ENCODE measurements at regions not wholly inside any gene's neighbourhood (a gene's known extent, or its start where the extent isn't known, plus 50 kb on each side); places are given as distances from the start of the nearest gene placed in this dataset.

- H3K4me3 ChIP-seq = no peak overlapping the region
- TF ChIP-seq CTCF (IDR thresholded peaks at IDR 0.05) = no peak
- no peak overlapping the region for H3K27ac ChIP-seq
- no peak for DNase-seq (ENCODE audit: low spot score)
These were observed 321.2 kb upstream of the AZI2 start for GRCh38 chr3:28669870-28670269.

- DNase-seq (ENCODE audit: low spot score) = no peak
- TF ChIP-seq CTCF (IDR thresholded peaks at IDR 0.05) = no peak
- no peak overlapping the region for H3K27ac ChIP-seq
- no peak overlapping the region for H3K4me3 ChIP-seq
These were observed 323.8 kb upstream of the AZI2 start for GRCh38 chr3:28672406-28672805.

- no peak for TF ChIP-seq CTCF (IDR thresholded peaks at IDR 0.05)
- H3K4me3 ChIP-seq = no peak overlapping the region
- no peak overlapping the region for H3K27ac ChIP-seq
- DNase-seq (ENCODE audit: low spot score) = no peak
These were observed 324.8 kb upstream of the AZI2 start for GRCh38 chr3:28673446-28673845.

GRCh38 chr3:28674212-28674611 is 325.6 kb upstream of the AZI2 start:
- no peak for TF ChIP-seq CTCF (IDR thresholded peaks at IDR 0.05)
- H3K27ac ChIP-seq = no peak overlapping the region
- H3K4me3 ChIP-seq = no peak overlapping the region
- DNase-seq (ENCODE audit: low spot score) = no peak

- DNase-seq (ENCODE audit: low spot score) = no peak
- H3K4me3 ChIP-seq = no peak overlapping the region
- TF ChIP-seq CTCF (IDR thresholded peaks at IDR 0.05) = no peak
- no peak overlapping the region for H3K27ac ChIP-seq
These were observed 329.0 kb upstream of the AZI2 start for GRCh38 chr3:28677581-28677980.

GRCh38 chr3:28678086-28678485 is 329.5 kb upstream of the AZI2 start:
- no peak overlapping the region for H3K27ac ChIP-seq

GRCh38 chr3:28680050-28680449 is 331.4 kb upstream of the AZI2 start:
- no peak overlapping the region for H3K4me3 ChIP-seq
- no peak for TF ChIP-seq CTCF (IDR thresholded peaks at IDR 0.05)
- DNase-seq (ENCODE audit: low spot score) = no peak
- H3K27ac ChIP-seq = no peak overlapping the region

More at GRCh38 chr3:28678086-28678485, 329.5 kb upstream of the AZI2 start:
- no peak for TF ChIP-seq CTCF (IDR thresholded peaks at IDR 0.05)
- H3K4me3 ChIP-seq = no peak overlapping the region
- DNase-seq (ENCODE audit: low spot score) = no peak

Data from coronary artery (tissue), 2 donors.